Activated gamma-delta T cell (primary cell): ENCODE measurements at regions not wholly inside any gene's neighbourhood (a gene's known extent, or its start where the extent isn't known, plus 50 kb on each side); places are given as distances from the start of the nearest gene placed in this dataset.
"Not testable (repeated sequence)": the region's sequence is repeated elsewhere in the genome, so short reads cannot be mapped to it uniquely, and the experiment has no call there.

Experiments
- DNase-seq: peaks from one replicate; lab custom pipeline; 2025; lab: John Stamatoyannopoulos, UW

DNA sequence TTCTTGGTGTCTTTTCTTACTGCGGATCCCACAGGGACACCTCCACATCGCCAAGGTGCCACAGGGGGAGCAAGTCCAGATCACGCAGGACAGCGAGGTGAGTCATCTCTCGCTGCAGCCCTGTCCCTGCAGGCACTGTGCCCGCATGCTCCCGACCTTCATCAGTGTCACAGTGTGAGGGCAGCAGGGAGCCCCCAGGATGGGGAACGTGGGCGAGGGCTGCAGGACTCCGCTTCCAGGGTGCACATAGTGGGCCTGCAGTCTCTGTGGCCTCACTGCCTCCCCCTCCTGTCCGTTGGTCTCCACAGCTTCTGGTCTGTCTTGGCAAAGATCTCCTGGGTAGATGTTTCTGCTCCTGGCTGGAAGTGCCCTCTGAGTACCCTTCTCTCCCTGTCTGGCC lies 78.0 kb downstream of the NPIPB11 start:
- DNase-seq, result not testable (repeated sequence)

GRCh38 chr16:29327631-29328408 lies 78.7 kb downstream of the NPIPB11 start:
- DNase-seq, result not testable (repeated sequence)

GRCh38 chr16:29326164-29327125 lies 80.1 kb downstream of the NPIPB11 start:
- DNase-seq, result not testable (repeated sequence)

GRCh38 chr16:29323725-29324124 lies 82.8 kb downstream of the NPIPB11 start:
- not testable (repeated sequence) for DNase-seq

GRCh38 chr16:29321585-29321984 lies 84.9 kb downstream of the NPIPB11 start:
- no peak for DNase-seq

GRCh38 chr16:29321000-29321393 lies 85.5 kb downstream of the NPIPB11 start:
- no peak for DNase-seq

- DNase-seq, result no peak
Observed at GRCh38 chr16:29320274-29320999, 86.1 kb downstream of the NPIPB11 start.

- DNase-seq, result no peak
Observed at GRCh38 chr16:29319726-29320125, 86.8 kb downstream of the NPIPB11 start.

- DNase-seq, result not testable (repeated sequence)
Observed at GRCh38 chr16:29318561-29318968, 87.9 kb downstream of the NPIPB11 start.

DNA sequence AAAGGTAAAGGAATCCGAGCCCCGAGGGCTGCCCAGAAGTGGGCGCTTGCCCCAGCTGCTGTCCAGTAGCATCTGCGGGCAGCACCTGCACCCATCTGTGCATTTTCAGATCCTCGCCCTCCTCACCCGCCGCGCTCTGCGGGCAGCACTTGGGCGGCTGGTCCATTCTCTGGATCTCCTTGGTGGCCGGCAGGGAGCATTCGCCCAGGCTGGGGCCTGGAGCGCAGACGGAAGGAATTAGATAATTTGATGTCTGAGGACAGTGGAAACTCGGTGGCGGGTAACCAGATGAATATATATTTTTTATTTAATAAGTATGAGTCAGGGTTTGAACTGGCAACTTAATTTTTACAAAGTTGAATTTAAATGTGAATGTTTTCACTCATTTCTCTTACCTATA lies 88.5 kb downstream of the NPIPB11 start:
- no peak for DNase-seq

- DNase-seq, result no peak
Observed at GRCh38 chr16:29317269-29317668, 89.2 kb downstream of the NPIPB11 start.

GRCh38 chr16:29316761-29317183 lies 89.7 kb downstream of the NPIPB11 start:
- DNase-seq, result no peak

DNA sequence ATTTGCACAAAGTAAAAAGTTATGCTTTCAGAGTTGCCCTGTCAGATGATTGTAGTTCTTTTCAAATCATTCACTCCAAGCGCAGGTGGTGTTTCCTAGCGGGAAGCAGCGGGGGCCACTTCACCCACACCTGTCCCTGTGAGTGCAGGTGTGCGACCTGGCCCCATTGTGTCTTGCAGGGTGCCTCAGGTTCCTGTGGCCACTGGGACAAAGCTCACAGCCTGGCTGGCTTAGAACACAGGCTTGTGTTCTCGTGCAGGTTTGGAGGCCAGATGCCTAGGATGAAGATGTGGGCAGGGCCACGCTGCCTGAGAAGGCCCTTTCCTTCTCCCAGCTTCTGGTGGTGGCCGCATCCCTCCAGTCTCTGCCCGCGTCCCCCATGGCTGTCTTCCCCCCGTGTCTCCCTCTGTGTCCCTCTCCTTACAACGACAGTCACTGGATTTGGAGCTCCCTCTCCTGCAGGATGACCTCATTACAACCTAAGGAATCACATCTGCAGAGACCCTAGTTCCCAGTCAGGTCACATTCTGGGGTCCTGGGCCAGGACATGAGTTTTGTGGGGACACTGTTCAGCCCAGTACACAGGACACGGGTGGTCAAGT lies 90.5 kb downstream of the NPIPB11 start:
- DNase-seq, result no peak

GRCh38 chr16:29315046-29315445 lies 91.5 kb downstream of the NPIPB11 start:
- DNase-seq, result no peak

DNA sequence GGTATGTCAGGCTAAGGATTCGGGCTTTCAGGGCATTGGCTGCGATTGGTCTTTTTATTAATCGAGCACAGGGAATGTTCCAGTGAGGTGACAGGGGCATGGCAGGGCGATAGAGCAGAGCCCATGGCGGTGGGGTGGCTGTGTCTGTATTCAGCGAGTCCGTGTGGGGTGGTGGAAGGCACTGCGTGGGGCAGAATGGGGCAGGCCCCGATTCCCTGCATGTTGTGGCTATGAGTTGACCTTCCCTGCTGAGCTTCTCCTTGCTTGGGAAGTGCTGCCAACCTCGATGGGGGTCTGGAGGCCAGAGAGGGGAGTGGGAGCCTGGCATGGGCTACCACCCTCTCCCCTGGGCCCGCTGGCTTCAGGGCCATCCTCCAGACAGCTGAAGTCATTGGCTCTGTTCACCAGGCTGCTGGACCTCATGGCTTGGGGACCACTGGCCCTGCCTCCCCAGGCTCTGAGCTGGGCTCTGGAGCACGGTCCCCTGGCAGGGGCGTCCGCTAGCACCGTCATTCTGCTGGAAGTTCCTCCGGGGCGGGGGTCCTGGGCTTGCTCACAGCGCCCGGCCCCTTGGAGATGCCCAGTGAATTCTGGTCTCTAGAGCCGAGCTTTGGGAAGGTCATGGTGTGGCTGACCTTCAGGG lies 92.1 kb downstream of the NPIPB11 start:
- no peak for DNase-seq

- no peak for DNase-seq
Observed at GRCh38 chr16:29313559-29314048, 92.9 kb downstream of the NPIPB11 start.

GRCh38 chr16:29312835-29313558 lies 93.5 kb downstream of the NPIPB11 start:
- no peak for DNase-seq

DNA sequence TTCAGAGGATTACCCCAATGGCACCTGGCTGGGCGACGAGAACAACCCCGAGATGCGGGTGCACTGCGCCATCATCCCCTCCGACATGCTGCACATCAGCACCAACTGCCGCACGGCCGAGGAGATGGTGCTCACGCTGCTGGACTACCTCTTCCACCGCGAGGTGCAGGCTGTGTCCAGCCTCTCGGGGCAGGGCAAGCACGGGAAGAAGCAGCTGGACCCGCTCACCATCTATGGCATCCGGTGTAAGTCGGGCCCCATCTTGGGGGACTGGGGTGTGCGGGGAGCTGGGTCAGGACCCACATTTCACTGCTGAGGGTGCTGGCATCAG lies 94.2 kb downstream of the NPIPB11 start:
- not testable (repeated sequence) for DNase-seq

DNA sequence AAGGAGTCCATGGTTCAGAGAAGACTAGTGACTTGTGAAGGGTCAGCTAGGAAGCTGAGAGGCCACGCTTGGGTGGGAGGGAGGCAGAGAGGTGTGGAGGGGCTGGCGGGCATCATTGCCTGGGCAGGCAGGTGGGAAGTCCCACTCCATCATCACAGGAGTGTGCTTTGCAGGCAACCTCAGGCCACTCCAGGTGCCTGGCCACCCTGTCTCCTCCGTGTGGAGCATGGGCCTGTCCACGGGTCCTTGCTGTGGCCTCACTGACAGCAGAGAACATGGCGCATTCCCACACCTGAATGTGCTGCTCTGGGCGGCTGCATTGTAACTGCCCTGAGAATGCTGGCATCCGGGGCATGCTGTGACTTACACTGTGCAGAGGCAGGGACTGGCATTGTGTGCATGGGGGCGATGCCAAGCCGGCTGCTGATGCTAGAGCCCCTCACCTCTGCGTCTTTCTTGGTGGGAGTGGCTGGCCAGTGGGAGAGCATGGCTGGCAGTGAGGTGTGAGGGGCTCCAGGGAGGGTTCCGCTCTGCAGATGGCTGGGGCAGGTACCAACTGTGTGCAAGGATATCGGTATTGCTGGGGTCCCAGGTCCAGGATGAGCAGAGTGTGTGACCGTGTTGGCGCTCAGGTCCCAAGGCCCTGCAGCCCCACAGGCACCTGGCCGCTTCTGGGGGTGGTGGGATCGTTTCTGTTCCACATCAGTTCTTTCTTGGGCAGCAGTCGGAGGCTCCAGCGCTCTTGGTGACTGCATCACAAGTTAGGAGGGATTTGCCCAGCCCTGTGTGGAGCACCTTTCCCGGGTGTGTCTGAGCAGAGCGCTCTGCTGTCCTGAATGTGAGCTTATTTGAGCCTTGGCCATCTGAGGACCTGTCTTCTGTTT lies 94.8 kb downstream of the NPIPB11 start:
- no peak for DNase-seq
